HepG2 (cell line): ENCODE measurements at regions not wholly inside any gene's neighbourhood (a gene's known extent, or its start where the extent isn't known, plus 50 kb on each side); places are given as distances from the start of the nearest gene placed in this dataset.
A peak's percentile ranks its signal among the peaks of the same experiment; 100 is the strongest.

ENCODE experiments used
- ATAC-seq: fragments of 200-7000 bp; cut with Tn5 transposase; 3 replicates; pipeline ENCODE4 v1.9.1; 2020; ENCODE audit warnings: mild to moderate bottlenecking, moderate library complexity
- BruUV-seq: library from RNA; stranded (reverse); fragments of 400-500 nt; replicated peaks from 2 replicates; lab custom pipeline; 2021; lab: Mats Ljungman, UMichigan
- CTCF ChIA-PET: fragments of 300-600 bp; formaldehyde crosslinking; extraction: SDS; loops from one replicate; lab custom pipeline; 2021; ENCODE audit warnings: low total read pairs, inconsistent platforms, low intra/inter-chr PET ratio; lab: Yijun Ruan, JAX
- POLR2A ChIA-PET: fragments of 350-600 bp; sonication (Branson Sonifier 250); formaldehyde crosslinking; loops from one replicate; lab custom pipeline; 2020; ENCODE audit warnings: antibody characterized with exemption, inconsistent platforms; lab: Yijun Ruan, JAX
- DNase-seq: peaks from one replicate; pipeline ENCODE4 v3.0.0-alpha.2; 2015; ENCODE audit warnings: low spot score
- FAIRE-seq: peaks from 3 replicates; lab custom pipeline; 2011; peaks lifted over from hg19 to GRCh38; lab: Jason Lieb, UNC
- H2AFZ ChIP-seq: one replicate; pipeline ENCODE4 v1.6.1; 2011; ENCODE audit warnings: low read length, inconsistent platforms
- H3K27ac ChIP-seq: fragments of 300-600 bp; 3 replicates; pipeline ENCODE4 v1.8.0; 2011; ENCODE audit warnings: mixed run types, mild to moderate bottlenecking, mixed read lengths, low read length, inconsistent platforms; ENCODE audit not compliant: insufficient read depth; ENCODE audit errors: extremely low read length
- H3K27me3 ChIP-seq, 2 experiments: fragments of 200-600 bp in 1 of 2; 2 replicates in 1 of 2; 3 replicates in 1 of 2; pipeline versions ENCODE4 v1.6.0 to v1.8.0; 2011; ENCODE audit warnings: low read length in 2 of 2, mild to moderate bottlenecking in 2 of 2, moderate library complexity in 2 of 2, inconsistent platforms in 1 of 2; ENCODE audit not compliant: insufficient read depth in 2 of 2, control insufficient read depth in 1 of 2
- H3K36me3 ChIP-seq, 2 experiments: fragments of 200-600 bp in 1 of 2; replicated peaks in 1 of 2; 2 replicates in 1 of 2; 3 replicates in 1 of 2; pipeline versions ENCODE4 v1.5.1 to v1.8.0; 2011; ENCODE audit warnings: low read length in 2 of 2, inconsistent platforms in 1 of 2; ENCODE audit not compliant: insufficient read depth in 2 of 2, control insufficient read depth in 1 of 2
- H3K4me1 ChIP-seq: 2 replicates; pipeline ENCODE4 v1.5.1; 2012; ENCODE audit warnings: low read length, inconsistent platforms; ENCODE audit not compliant: insufficient read depth
- H3K4me2 ChIP-seq: 2 replicates; pipeline ENCODE4 v1.6.0; 2011; ENCODE audit warnings: low read depth, low read length, inconsistent platforms
- H3K4me3 ChIP-seq, 3 experiments: fragments of 200-600 bp in 1 of 3; sonication (generic), shearing (Covaris generic) in 1 of 3; replicated peaks in 1 of 3; 2 replicates each; pipeline ENCODE4 v1.5.1; 2011 to 2016; ENCODE audit warnings: low read length in 3 of 3, inconsistent platforms in 2 of 3, low read depth in 2 of 3, mild to moderate bottlenecking in 2 of 3, control low read depth in 1 of 3, mixed read lengths in 1 of 3; ENCODE audit not compliant: insufficient read depth in 1 of 3
- H3K79me2 ChIP-seq: one replicate; pipeline ENCODE4 v1.6.1; 2011; ENCODE audit warnings: low read length, inconsistent platforms; ENCODE audit not compliant: insufficient read depth
- H3K9ac ChIP-seq: 2 replicates; pipeline ENCODE4 v1.6.0; 2011; ENCODE audit warnings: mild to moderate bottlenecking, low read depth, low read length, inconsistent platforms; ENCODE audit not compliant: insufficient read depth
- H3K9me3 ChIP-seq: 2 replicates; pipeline ENCODE4 v1.5.1; 2012; ENCODE audit warnings: mild to moderate bottlenecking, low read length
- H4K20me1 ChIP-seq: 2 replicates; pipeline ENCODE4 v1.6.0; 2011; ENCODE audit warnings: inconsistent platforms, mild to moderate bottlenecking, low read length, moderate library complexity; ENCODE audit not compliant: insufficient read depth
- CTCF ChIP-seq: sonication (generic); formaldehyde crosslinking; IDR thresholded peaks from 2 replicates; pipeline ENCODE4 v1.5.0; 2020; ENCODE audit warnings: mild to moderate bottlenecking, missing genetic modification reagents, moderate library complexity
- ISL2 ChIP-seq: sonication (generic); formaldehyde crosslinking; IDR thresholded peaks from 2 replicates; pipeline ENCODE4 v1.5.0; 2020; ENCODE audit warnings: missing genetic modification reagents
- LBX2 ChIP-seq: sonication (generic); formaldehyde crosslinking; IDR thresholded peaks from 2 replicates; pipeline ENCODE4 v1.5.0; 2020; ENCODE audit warnings: missing genetic modification reagents, mild to moderate bottlenecking, borderline replicate concordance
- RFX5 ChIP-seq: IDR thresholded peaks from 2 replicates; pipeline ENCODE4 v1.6.1; 2011; ENCODE audit warnings: low read depth, low read length, improper control_type of control experiment
- SMC3 ChIP-seq: IDR thresholded peaks from 2 replicates; pipeline ENCODE4 v1.6.1; 2011; ENCODE audit warnings: low read length, improper control_type of control experiment
- STAG1 ChIP-seq: sonication (generic); formaldehyde crosslinking; IDR thresholded peaks from 2 replicates; pipeline ENCODE4 v1.4.0; 2020; ENCODE audit warnings: missing genetic modification reagents
- TEAD3 ChIP-seq: optimal IDR thresholded peaks from 2 replicates; pipeline ENCODE3; 2016; ENCODE audit warnings: borderline replicate concordance
- ZNF24 ChIP-seq: fragments of 450-650 bp; IDR thresholded peaks from 2 replicates; pipeline ENCODE4 v1.6.1; 2017; ENCODE audit warnings: antibody characterized with exemption, mild to moderate bottlenecking
- WGBS: methylation state at CpG from one replicate; pipeline ENCODE4 v1.1.6; 2017; ENCODE audit warnings: low lambda C conversion rate; 5-methylcytosine and 5-hydroxymethylcytosine counted together
- in situ Hi-C: cut with HindIII; loops from 2 replicates; pipeline ENCODE4 v1.10.0; 2017; ENCODE audit warnings: low pct_unique_long_range_greater_than_20kb; ENCODE audit not compliant: extremely low pct_ligation_motif_present
- intact Hi-C: fragments of 100-400 bp; cut with micrococcal nuclease; formaldehyde crosslinking; loops from one replicate; pipeline ENCODE4 v1.10.0; 2022; ENCODE audit not compliant: unreplicated experiment

DNA sequence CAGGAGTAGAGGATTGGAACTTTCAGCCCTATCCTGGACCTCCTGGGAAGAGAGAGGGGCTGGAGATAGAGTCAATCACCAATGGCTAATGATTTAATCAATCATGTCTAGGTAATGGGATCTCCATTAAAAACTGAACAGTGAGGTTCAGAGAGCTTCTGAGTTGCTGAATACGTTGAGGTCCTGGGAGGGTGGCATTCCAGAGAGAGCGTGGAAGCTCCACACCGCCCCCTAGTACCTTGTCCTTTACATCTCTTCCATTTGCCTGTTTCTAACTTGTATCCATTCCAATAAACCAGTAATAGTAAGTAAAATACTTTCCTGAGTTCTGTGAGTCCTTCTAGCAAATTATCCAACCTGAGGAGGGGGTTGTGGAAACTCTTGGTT, 101.7 kb downstream of the B3GNT2 start:
- Histone ChIP-seq H3K27me3 (no peaks in the 10 kb centered on the region; a peak in 1 of 5 replicates), H3K4me2 (no peak overlapping the region), H3K27ac (no peak overlapping the region), H3K36me3 (no peaks in the 10 kb centered on the region), H3K4me1 (peaks cover 18% of the 10 kb centered on the region), H3K79me2 (no peaks in the 10 kb centered on the region), H3K9me3 (no peaks in the 10 kb centered on the region), H3K4me3 (no peak overlapping the region), H3K9ac (no peak overlapping the region), H4K20me1 (no peaks in the 10 kb centered on the region), H2AFZ (no peak overlapping the region)
- intact Hi-C loops (loop anchor here (1.0 kb wide), 2 partner anchors 304 to 380 kb away; no protein-coding TSS in a partner anchor), in situ Hi-C loops (no loop called here)
- CTCF ChIA-PET: interaction anchor here (1.7 kb wide), 1 partner anchor 380 kb away, joined by 4 read pairs; no protein-coding TSS in a partner anchor
- peak; percentile 23; the same call in 2 of the 3 replicates for ATAC-seq
- no TSS peak for BruUV-seq
- POLR2A ChIA-PET: no interaction called here
- FAIRE-seq: no peak
- DNase-seq: peak; percentile 27
- WGBS: 4% methylated on average over 3 of the region's 3 CpGs
- TF ChIP-seq ISL2 (CRISPR knock-in tag) (0 out of 2 replicates have a peak, but pooled peaks have one; percentile 18), STAG1 (CRISPR knock-in tag) (peak; percentile 81), RFX5 (no peak), ZNF24 (no peak), CTCF (CRISPR knock-in tag) (peak; percentile 66), SMC3 (peak; percentile 55; the same call in 1 of the 2 replicates), TEAD3 (peak; percentile 76), LBX2 (CRISPR knock-in tag) (no peak)
